NCI-H2196 treated with DMSO at 0.1 percent for 48 hours (cell line): ENCODE measurements at regions not wholly inside any gene's neighbourhood (a gene's known extent, or its start where the extent isn't known, plus 50 kb on each side); places are given as distances from the start of the nearest gene placed in this dataset.

Experiments used
- DNase-seq: peaks from one replicate; lab custom pipeline; 2025; ENCODE audit not compliant: unreplicated experiment; lab: John Stamatoyannopoulos, UW

DNA sequence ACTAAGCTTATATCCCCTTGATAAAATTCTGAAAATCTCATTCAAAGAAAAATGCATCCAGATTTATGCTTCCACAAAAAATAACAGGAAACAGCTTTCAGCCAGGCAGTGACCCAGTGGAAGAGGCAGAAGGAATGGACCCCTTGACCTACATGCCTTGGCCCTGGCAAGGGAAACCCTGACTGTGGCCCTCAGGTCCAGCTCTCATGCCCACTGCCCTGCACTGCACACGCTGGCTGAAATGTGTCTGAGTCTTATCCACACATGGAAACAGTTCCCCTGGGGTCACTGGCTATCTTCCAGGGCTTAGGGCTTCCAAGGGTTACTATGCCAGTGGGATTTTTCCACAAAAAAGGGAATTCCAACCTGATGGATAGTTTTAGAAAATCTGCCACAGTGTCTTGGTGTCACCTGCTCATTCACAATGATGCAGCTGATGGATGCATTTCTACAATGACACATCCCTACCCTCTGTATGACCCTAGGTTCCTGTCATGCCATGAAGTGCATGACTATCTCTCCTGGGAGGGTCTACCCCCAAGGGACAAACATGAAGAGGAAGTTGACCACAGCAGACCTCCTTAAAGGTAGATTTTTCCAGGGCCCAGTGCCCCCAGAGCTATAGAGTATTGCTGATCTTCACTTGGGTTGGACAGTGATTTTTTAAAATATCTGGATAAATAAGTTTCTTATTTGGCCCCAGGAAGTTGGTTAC lies 121.9 kb upstream of the CD93 start:
- DNase-seq: no peak

DNA sequence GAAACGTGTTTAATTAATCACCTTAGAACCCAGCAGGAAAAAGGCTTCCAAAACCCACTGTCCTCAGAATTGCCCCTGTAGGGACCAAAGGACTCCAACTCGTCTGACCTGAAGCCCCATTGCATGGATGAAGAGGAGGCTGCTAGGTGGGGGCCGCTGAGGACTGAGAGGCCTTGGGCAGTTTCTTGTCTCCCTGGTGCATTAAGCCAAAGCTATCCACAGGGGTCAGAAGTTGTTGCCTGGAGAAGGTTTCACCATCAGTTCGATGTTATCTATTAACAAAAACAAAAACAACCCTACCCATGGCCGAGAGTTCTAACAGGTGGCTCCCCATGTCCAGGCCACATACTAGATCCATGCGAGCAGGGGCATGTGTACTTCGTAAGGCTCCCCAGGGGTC lies 120.9 kb upstream of the CD93 start:
- no peak for DNase-seq

DNA sequence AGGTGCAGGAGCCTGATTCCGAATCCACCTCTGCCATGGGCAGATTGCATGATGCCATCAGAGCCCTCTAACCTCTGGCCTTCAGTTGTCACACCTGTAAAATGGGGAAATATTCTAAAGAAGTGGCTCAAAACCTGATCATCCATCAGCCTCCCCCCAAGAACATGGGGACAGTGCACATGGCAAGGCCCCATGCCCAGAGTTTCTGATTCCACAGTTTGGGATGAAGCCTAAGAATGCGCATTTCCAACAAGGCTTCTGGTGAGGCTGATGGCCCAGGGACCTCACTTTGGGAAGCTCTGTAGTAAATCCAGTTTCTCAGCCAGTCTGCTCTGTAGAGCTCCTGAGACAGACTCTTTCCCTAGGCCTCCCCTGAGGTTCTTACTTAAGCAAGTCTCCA lies 119.9 kb upstream of the CD93 start:
- DNase-seq: no peak

DNA sequence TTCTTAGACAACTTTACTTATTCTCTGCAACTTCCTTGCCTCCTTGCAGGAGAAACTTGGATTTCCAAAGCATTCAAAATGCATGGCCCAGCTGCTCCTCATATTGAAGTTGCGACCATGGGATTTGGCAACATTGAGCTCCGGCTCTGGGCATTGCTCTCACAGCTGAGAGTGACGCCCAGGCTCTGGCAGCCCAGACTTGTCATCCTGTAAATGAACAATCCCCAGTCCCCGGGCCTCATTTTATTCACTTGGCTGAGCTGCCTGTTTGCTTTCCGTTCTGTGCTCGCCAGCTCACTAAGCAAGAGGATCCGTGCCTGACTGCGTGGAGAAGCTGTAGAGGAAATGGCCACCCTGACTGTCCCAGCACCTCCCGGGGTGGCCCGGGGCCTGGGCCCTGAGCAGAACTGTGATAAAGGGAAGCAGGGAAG lies 119.5 kb upstream of the CD93 start:
- no peak for DNase-seq

DNA sequence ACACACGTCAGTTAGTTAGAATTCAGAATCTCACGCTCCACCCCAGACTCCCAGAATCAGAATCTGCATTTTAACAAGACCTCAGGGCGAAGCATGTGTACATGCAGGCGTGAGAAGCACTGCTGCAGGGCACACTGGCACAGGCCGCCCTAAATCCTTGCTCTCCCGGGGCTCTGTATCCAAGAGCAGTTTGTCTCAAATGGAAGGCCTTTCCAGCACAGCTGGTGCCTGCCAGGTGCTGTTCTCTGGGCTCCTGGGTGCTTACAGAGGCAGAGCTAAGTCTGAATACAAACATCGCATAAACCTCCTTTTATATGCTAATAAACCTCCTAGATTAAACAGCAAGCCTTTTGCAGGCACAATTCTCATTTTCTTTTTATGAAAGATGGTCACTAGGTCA lies 119.1 kb upstream of the CD93 start:
- no peak for DNase-seq

DNA sequence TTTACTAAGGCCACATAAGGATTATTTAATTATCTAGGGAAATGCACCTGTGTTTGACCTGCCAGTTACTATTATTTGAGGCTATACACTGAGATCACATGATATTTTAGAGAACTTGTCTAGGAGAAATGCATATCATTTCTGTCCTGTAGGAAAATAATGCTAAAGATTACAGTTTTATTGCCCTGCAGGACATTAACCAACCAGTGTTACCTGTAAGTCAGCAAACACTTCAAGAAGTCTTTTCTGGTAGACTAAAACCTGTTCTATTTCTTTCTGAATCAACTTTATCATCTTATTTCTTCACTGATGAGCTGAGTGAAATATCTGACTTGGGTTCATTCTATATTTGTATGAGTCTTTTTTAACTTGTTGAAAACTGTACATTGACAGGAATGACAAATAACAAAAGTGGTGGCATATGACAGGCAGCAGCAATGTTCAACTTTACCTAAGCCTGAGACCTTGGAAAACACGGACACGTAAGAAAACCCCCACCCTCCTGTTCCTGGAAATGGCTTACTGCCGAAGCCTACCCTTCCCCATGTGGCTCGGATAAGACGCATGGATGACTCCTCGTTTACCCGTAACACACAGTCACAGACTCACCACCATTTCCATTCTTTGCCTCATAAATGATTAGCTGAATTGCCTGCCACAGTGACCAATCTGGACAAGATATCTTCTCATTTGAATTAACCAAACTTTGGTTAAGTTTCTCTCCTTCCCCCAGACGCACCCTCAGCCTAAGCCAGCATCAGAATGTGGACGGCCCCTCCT lies 118.0 kb upstream of the CD93 start:
- DNase-seq: no peak

DNA sequence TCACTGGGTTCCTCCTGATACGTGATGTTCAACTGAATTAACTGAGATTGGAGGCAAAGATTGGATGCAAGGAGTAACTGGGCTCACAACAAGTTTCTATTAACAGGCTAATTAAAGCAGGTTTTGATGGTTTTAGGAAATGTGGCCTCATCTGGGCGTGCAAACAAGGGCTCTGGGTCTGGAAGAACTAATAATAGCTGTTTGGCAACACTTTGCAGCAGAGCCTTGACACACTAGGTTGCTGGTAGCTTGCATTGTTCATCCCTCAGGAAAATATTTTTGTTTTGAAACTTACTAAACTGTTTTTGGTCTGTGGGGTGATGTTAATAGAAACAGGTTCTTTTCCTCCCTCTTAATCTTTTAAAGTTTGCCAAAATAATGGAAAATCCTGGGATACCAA lies 117.2 kb upstream of the CD93 start:
- no peak for DNase-seq

DNA sequence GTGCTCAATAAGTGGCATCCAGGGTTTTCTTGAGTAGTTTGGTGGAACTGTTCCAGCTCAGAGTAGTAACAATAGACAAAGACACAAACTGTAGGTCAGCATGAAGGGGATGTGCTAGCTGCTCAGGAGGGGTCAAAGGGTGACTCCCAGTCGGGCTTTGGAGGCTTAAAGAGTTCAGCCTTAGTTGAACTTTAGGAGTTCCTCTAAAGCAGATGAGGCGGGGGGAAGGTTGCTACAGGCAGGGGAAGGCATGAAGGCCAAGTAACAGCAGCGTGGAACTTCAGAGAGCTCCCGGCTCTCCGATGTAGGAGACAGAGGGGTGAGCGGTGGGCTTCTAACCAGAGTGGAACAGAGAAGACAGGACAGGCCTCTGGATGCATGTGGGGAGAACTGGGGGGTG lies 115.5 kb upstream of the CD93 start:
- no peak for DNase-seq

DNA sequence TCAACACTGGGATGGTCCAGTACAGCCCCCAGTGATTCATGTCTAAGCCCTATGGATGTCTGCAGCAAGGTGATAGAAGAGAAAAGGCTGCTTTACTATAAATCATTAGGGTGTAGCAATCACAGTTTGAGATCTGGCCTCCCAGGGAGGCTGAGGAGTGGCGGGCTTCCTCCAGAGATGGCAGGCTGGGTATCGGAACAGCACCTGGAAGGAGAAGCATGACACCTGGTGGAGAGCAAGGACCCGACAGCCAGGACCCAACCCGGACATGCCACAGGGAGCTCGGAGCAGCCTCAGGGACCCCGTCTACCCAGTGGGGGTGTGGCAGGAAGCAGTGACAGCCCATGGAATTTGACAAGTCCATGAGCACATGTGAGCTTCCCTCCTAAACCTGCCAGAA lies 114.8 kb upstream of the CD93 start:
- DNase-seq: peak; percentile 24

DNA sequence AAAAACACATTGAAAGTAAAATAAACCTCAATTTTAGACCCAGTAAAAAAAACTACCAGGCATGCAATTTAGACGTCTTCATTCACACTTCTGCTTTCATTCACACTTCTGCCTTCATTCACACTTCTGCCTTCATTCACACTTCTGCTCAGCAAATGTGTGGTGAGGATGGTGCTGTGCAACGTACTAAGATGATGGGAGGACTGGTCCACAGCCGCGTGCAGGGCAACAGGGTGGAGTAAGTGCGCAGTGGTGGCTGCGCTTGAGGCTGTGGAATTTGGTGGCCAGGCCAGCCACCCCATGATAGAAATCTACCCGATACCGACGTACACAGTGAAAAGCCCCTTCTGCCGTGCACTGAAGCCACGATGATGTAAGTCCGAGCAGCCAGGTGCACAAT lies 114.3 kb upstream of the CD93 start:
- no peak for DNase-seq

DNA sequence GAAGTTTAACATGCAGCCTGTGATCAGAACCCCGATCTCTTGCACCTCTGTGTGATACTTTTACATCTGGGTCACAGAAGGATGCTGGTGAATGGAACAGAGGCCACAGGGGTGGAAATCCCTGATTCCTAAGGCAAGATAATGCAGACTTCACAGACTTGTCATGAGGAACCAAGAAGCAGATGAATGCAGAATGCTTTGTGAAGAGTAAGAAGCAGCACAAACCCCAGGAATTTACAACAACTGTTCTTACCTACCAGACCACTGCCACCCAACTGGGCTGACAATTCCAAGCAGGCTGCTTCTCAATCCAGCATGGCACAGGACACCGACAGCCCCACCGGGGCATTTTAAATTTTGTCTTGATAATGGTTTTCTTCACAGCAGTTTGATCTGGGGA lies 113.2 kb upstream of the CD93 start:
- no peak for DNase-seq

DNA sequence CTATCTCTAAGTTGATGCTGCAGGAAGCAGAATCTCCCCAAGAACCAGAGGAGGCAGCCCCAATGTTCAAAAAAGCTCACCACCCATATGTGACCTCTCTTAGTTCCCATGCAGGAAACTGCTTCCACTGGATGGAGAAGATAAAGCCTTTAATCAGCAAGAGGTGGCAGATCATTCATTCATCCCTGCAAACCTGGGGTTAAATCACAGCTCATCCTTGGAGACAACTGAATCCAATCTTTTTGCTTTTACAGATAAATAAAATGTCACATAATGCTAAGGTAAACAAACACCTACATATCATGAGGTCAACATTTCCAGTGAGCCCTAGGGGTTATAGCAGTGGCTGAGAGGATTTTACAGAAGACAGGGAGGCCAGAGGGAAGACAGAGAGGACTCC lies 112.7 kb upstream of the CD93 start:
- DNase-seq: no peak

DNA sequence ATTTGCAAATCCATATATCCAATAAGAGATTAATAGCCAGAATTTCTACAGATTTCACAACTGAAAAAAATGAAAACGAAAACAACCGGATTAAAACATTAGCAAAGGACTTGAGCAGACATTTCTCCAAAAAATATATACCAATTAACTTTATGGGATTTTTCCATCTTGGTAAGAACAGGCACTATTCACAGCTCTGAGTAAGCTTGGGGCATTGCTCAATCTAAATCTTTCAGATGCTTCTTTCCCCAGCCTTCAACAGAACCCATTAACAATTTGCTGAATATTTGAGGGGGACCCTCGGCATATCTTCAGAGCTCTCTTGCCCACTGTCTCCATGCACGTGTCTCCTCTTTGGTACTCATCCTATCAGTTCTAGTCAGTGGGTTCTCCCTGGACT lies 111.7 kb upstream of the CD93 start:
- DNase-seq: no peak

DNA sequence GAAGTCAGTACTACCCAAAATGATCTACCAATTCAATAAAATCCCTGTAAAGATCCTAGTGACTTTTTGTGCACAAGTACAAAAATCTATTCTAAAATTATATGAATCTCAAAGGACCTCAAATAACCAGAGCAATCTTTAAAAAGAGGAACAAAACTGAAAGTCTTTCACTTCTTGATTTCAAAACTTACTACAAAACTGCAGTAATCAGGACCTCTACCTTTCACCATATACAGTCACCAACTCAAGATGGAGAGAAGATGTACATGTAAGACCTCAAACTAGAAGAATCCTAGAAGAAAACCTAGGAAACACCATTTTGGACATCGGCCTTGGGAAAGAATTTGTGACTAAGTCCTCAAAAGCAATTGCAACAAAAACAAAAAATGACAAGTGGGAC lies 109.5 kb upstream of the CD93 start:
- no peak for DNase-seq

DNA sequence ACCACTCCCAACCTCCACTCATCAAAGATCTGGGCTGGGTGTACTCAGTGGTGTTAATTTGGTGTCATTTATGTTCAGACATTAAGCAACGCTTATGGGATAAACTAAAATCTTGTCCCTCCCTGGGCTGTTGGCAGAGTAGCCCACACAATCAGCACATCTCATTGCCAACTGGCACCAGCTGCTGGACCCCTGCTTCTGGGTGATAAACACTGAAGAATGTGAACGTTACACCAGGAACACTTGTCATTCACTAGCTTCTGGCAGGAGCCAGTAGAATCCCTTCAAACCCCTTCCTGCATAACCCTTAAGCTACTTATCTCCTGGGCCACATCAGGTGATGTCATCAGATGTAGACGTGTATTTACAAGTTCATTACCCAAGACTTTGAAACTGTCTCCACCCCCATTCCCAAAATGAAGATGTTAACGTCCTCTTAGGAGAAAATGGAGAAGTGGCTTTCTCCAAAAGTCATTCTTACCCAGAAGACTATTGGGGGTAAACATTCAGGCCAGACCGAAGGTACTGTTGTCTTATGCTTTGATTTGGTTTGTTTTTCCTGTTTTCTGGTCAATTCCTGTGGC lies 107.8 kb upstream of the CD93 start:
- DNase-seq: no peak

DNA sequence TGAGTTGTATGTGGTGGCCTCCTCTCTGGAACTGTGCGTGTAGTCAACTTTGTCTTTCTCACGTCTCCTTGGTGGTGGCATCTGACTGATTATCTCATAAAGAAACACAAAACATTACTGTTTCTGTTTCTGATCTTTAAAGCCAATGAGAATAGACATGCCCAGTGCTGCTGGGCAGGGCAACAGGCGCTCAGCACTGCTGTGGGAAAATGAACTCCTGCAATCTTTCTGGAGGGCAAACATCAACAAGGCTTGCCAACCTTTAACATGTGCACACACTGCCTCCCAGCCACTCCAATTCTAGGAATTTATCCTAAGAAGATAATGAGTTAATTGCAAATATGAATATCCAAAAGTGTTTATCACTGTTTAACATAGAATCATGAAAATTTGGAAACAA lies 106.3 kb upstream of the CD93 start:
- DNase-seq: no peak

DNA sequence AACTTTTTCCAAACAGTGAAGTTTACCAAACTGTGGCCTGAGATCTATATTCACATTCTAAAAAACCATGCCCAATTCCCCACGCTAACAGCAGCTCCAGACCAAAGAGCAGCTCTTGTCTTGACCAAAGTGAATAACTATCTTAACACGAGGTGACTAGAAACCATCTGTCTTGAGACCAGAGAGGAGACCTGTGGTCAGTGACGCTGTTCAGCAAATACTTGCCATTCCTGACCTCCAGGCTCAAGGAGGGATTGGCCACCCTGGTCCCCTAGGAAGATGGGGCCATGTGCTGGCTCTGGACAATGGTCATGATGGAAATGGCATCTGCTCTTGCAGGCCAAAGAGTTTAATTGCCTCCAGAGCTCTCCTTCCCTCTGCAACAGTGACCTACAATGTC lies 104.4 kb upstream of the CD93 start:
- no peak for DNase-seq

DNA sequence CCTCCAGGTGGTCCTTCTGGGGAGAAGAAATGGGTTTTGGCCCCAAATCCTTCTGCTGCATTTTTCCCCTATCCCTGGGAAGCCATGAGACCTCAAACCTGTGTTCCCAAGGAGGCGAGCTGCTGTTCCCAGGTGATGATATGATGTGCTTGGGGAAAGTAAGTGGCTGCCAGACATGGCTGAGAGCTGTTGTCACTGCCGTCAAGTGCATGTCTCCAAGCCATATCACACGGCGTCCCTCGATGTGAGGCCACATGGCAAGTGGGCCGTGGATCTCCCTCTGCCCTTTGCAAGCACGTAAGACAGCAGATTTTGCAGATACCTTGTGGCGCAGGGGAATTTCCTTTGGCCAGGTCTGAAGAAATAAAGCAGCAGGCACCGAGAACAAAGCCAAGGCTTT lies 103.7 kb upstream of the CD93 start:
- no peak for DNase-seq

DNA sequence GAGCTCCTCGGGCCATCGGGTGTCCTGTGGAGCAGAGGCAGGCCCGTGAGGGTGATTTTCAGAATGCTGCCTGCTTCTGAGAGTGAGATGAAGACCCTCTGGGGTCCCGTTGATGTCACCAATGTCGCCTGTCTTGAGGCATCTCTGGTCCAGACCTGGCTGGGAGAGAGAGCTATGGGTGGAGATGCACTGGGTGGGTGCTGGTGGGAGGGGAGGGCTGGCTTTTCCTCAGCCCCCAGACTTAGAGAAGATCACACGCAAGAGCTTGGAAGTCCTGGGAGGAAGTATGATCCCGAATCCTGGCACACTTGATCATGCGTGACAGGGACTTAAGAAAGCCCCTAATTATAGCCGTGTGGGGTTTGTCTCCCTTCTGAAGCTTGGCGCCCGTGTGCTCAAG lies 103.2 kb upstream of the CD93 start:
- DNase-seq: no peak

DNA sequence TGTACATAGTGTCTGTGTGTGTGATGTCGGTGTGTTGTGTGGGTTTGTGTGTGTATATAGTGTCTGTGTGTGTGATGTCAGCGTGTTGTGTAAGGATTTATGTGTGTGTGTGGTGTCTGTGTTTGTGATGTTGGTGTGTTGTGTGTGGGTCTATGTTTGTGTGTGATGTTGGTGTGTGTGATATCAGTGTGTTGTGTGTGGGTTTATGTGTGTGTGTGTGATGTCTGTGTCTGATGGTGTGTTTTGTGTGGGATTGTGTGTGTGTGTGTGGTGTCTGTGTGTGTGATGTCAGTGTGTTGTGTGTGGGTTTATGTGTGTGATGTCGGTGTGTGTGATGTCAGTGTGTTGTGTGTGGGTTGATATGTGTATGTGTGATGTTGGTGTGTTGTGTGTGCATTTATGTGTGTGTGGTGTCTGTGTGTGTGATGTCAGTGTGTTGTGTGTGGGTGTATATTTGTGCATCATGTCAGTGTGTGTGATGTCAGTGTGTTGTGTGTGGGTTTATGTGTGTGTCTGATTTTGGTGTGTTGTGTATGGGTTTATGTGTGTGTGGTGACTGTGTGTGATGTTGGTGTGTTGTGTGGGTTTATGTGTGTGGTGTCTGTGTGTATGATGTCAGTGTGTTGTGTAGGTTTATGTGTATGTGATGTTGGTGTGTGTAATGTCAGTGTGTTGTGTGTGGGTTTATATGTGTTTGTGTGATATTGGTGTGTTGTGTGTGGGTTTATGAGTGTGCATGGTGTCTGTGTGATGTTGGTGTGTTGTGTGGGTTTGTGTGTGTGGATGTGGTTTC lies 102.4 kb upstream of the CD93 start:
- DNase-seq: no peak

DNA sequence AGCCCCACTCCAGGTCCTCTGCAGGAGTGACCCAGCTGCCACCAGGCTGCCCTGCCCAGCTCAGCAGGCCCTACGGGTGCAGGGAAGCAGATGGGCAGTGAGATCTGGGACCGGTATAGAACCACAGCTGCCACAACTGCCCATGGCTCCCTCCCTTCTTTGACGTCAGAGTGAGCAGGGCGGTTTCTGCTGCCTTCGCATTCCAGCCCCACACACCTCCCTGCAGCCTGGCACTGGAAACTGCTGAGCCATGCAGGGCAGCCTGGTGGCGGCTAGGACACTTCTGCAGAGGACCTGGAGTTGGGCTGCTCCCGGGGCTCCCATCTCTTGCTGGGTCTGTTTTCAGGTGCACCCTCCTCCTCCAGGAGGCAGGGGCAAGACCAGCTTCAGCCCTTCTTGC lies 101.6 kb upstream of the CD93 start:
- no peak for DNase-seq

DNA sequence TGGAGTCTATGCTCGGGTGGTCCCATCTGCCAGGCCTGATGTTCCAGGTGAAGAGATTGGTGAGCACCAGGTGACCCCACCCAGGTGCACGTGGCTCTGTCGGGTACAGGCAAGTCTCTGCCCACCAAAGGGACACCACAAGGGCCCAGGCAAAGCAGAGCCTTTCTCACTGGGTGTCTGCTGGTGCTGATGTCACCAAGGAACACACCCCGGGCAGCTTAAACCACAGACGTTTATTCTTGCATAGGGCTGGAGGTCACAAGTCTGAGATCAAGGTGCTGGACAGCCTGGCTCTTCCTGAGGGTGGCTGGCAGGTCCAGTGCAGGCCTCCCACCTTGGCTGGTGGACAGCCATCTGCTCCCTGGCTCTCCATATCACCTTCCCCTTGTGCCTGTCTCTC lies 100.7 kb upstream of the CD93 start:
- no peak for DNase-seq
